DND-41 (cell line): ENCODE measurements at regions not wholly inside any gene's neighbourhood (a gene's known extent, or its start where the extent isn't known, plus 50 kb on each side); places are given as distances from the start of the nearest gene placed in this dataset.

Experiments
- CTCF ChIP-seq: IDR thresholded peaks from 2 replicates; pipeline ENCODE4 v1.5.1; 2012; ENCODE audit warnings: borderline replicate concordance, low read length, moderate library complexity, mild to moderate bottlenecking; ENCODE audit not compliant: poor library complexity, severe bottlenecking; ENCODE audit errors: extremely low read depth
- EZH2 ChIP-seq: IDR thresholded peaks from 3 replicates; pipeline ENCODE4 v1.6.1; 2012; ENCODE audit warnings: borderline replicate concordance, low read depth, mild to moderate bottlenecking, moderate library complexity, low read length, inconsistent platforms; ENCODE audit not compliant: severe bottlenecking

GRCh38 chrX:20753076-20753475 lies 486.4 kb upstream of the RPS6KA3 start:
- TF ChIP-seq CTCF (no peak), EZH2 (no peak)
